ENCODE measurements at regions not wholly inside any gene's neighbourhood (a gene's known extent, or its start where the extent isn't known, plus 50 kb on each side); places are given as distances from the start of the nearest gene placed in this dataset.

DNA sequence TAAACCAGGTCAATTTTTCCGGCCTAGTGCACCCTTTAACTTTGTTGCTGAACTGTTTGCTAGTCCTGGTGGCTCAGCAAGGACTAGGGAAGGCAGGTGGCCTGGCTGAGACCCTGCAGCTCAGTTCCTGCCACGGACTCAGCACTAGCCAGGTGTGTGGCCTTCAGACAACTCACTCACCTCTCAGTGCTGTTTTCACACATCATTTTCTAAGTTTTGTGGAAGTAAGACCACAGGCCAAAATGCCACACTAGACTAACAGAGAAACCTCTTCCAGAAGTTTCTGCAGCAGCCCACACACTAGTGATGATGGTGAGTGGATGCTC is 65.9 kb upstream of the SLC1A4 start (continued):
- TF ChIP-seq, protein P1, sequence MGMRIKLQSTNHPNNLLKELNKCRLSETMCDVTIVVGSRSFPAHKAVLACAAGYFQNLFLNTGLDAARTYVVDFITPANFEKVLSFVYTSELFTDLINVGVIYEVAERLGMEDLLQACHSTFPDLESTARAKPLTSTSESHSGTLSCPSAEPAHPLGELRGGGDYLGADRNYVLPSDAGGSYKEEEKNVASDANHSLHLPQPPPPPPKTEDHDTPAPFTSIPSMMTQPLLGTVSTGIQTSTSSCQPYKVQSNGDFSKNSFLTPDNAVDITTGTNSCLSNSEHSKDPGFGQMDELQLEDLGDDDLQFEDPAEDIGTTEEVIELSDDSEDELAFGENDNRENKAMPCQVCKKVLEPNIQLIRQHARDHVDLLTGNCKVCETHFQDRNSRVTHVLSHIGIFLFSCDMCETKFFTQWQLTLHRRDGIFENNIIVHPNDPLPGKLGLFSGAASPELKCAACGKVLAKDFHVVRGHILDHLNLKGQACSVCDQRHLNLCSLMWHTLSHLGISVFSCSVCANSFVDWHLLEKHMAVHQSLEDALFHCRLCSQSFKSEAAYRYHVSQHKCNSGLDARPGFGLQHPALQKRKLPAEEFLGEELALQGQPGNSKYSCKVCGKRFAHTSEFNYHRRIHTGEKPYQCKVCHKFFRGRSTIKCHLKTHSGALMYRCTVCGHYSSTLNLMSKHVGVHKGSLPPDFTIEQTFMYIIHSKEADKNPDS (CRISPR knock-in tag; IDR thresholded peaks at IDR 0.05), result no peak

DNA sequence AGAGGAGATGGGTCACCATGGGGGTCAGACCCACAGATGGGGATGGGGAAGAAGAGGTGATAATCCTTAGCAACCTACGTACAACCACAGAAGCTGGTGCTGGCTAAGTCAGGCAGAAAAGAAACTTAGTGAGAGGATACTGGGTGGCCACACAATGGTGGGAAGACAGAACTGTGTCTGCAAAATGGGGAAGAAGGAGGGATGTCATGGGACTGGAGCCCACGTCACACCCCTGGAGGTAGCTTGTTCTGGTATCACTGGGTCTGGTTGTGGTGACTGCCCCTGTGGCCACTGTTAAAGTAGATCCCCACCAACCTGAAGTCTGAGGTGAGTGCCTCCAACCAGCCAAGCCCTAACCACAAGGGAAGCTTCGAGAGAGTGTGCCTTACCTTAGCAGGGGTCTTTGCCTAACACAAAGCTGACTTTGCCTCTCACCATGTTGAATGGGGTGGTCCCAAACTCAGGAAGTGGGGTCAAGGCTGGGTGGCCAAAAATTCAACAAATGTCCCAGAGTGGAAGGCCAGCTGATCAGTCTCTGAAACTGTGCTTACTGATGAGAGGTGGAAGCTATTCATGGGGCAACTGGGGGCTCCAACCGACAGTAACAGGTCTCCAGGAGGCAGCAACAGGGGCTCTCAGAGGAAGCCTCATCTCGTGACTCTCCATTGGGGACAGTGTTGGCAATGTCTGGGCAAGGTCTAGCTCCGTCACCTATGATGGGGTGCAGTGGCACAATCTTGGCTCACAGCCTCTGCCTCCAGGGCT is 64.8 kb upstream of the SLC1A4 start:
- POLR2A ChIA-PET, result interaction anchor here (0.7 kb wide), 1 partner anchor 64 kb away, joined by 3 read pairs; no protein-coding TSS in a partner anchor
- in situ Hi-C loops (cut with HindIII; ENCODE audit: extremely low pct_ligation_motif_present, low pct_unique_long_range_greater_than_20kb), result loop anchor here (25.0 kb wide), 1 partner anchor 263 kb away; no protein-coding TSS in a partner anchor
- ATAC-seq, result no peak

More for the DNA sequence above, 64.8 kb upstream of the SLC1A4 start:
- DNase-seq (ENCODE audit: low spot score), result no peak
- Histone ChIP-seq H3K27me3 (ENCODE audit: control insufficient read depth in 1 of 2, insufficient read depth in 2 of 2, low read length in 2 of 2) (no peaks in the 10 kb centered on the region), H3K4me1 (ENCODE audit: insufficient read depth, low read length) (peaks cover 34% of the 10 kb centered on the region), H3K9me3 (ENCODE audit: low read length) (no peaks in the 10 kb centered on the region), H3K4me3 (replicated peaks in 1 of 3; ENCODE audit: insufficient read depth in 1 of 3, low read depth in 2 of 3, low read length in 3 of 3) (no peak overlapping the region), H3K36me3 (replicated peaks in 1 of 2; ENCODE audit: control insufficient read depth in 1 of 2, insufficient read depth in 2 of 2, low read length in 2 of 2) (no peaks in the 10 kb centered on the region), H3K27ac (ENCODE audit: extremely low read length, insufficient read depth, low read length) (no peak overlapping the region), H2AFZ (ENCODE audit: low read length) (no peak overlapping the region), H4K20me1 (ENCODE audit: insufficient read depth, low read length) (no peaks in the 10 kb centered on the region), H3K79me2 (ENCODE audit: insufficient read depth, low read length) (no peaks in the 10 kb centered on the region), H3K4me2 (ENCODE audit: low read depth, low read length) (no peak overlapping the region), H3K9ac (ENCODE audit: insufficient read depth, low read depth, low read length) (no peak overlapping the region)
- 84% methylated on average over 4 of the region's 6 CpGs for WGBS (ENCODE audit: low lambda C conversion rate)
- no peak for FAIRE-seq
- no TSS peak for BruUV-seq (replicated peaks)
- CTCF ChIA-PET (ENCODE audit: low intra/inter-chr PET ratio, low total read pairs), result no interaction called here
- intact Hi-C loops (cut with micrococcal nuclease; ENCODE audit: unreplicated experiment), result no loop called here
- TF ChIP-seq, protein P2, sequence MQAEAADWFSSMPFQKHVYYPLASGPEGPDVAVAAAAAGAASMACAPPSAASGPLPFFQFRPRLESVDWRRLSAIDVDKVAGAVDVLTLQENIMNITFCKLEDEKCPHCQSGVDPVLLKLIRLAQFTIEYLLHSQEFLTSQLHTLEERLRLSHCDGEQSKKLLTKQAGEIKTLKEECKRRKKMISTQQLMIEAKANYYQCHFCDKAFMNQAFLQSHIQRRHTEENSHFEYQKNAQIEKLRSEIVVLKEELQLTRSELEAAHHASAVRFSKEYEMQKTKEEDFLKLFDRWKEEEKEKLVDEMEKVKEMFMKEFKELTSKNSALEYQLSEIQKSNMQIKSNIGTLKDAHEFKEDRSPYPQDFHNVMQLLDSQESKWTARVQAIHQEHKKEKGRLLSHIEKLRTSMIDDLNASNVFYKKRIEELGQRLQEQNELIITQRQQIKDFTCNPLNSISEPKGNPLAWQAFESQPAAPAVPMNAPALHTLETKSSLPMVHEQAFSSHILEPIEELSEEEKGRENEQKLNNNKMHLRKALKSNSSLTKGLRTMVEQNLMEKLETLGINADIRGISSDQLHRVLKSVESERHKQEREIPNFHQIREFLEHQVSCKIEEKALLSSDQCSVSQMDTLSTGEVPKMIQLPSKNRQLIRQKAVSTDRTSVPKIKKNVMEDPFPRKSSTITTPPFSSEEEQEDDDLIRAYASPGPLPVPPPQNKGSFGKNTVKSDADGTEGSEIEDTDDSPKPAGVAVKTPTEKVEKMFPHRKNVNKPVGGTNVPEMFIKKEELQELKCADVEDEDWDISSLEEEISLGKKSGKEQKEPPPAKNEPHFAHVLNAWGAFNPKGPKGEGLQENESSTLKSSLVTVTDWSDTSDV (CRISPR knock-in tag; IDR thresholded peaks at IDR 0.05), result 0 out of 2 replicates have a peak, but pooled peaks have one; percentile 29
- TF ChIP-seq ZNF317 (CRISPR knock-in tag; IDR thresholded peaks at IDR 0.05) (peak; percentile 96), ARHGAP35 (CRISPR knock-in tag; IDR thresholded peaks at IDR 0.05; ENCODE audit: borderline replicate concordance) (no peak), MBD4 (IDR thresholded peaks at IDR 0.05; ENCODE audit: borderline replicate concordance, low read length) (no peak), NR3C1 (CRISPR knock-in tag; IDR thresholded peaks at IDR 0.05) (no peak)

Data from HepG2 (cell line).